ENCODE measurements at regions not wholly inside any gene's neighbourhood (a gene's known extent, or its start where the extent isn't known, plus 50 kb on each side); places are given as distances from the start of the nearest gene placed in this dataset.

DNA sequence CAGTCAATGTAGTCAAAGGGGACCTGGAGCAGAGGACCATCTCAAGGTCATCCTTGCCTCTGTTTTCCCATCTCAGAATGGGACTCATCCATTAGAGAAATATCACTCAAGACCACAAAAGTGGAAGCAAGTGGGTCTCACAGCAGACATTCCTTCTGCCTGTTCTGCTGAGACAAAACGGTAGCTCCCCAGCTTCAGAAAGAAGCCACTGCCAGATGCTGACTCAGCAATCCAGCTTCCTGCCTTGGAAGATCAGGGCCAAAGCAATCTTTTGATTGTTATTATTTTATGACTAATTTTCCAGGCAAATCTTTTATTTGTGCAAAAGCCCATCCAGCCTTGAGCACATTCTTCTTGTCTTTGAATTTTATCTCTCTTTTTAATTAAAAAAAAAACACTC, 86.8 kb downstream of the CCT6B start:
- no peak overlapping the region for H3K9ac ChIP-seq (ENCODE audit: low read length)
- no peaks in the 10 kb centered on the region for H3K79me1 ChIP-seq (ENCODE audit: low read length)
- no peaks in the 10 kb centered on the region for H3K79me2 ChIP-seq (ENCODE audit: control insufficient read depth, insufficient read depth, low read length, poor library complexity)
- H4K91ac ChIP-seq (ENCODE audit: low read depth, low read length): no peak overlapping the region
- no peak overlapping the region for H3K14ac ChIP-seq (ENCODE audit: low read length)
- no peak for DNase-seq
- no CpG with 5 or more reads among the region's 1 CpG for WGBS (ENCODE audit: extremely low coverage, insufficient coverage, insufficient read length)
- peaks cover 3% of the 10 kb centered on the region for H3K9me3 ChIP-seq (ENCODE audit: insufficient read depth, low read depth, low read length)
- no peak overlapping the region for H2BK12ac ChIP-seq (ENCODE audit: low read length)
- no peak overlapping the region for H2BK5ac ChIP-seq (ENCODE audit: low read depth, low read length, poor library complexity)
- H3K27ac ChIP-seq (ENCODE audit: low read depth, low read length): no peak overlapping the region
- no peak overlapping the region for H2AFZ ChIP-seq (ENCODE audit: insufficient read depth, low read length, poor library complexity)
- H3K27me3 ChIP-seq (ENCODE audit: insufficient read depth, low read length): peaks cover 3% of the 10 kb centered on the region
- H3K18ac ChIP-seq (ENCODE audit: low read length): no peak overlapping the region
- no peak overlapping the region for H2BK120ac ChIP-seq (ENCODE audit: insufficient read depth, low read length, poor library complexity)
- no peak overlapping the region for H3K4ac ChIP-seq (ENCODE audit: low read depth, low read length)
- H4K8ac ChIP-seq (ENCODE audit: low read depth, low read length): no peak overlapping the region
- no peak overlapping the region for H3K23ac ChIP-seq (ENCODE audit: low read length)
- no peak overlapping the region for H3K4me3 ChIP-seq (ENCODE audit: low read depth, low read length)
- no peaks in the 10 kb centered on the region for H3K4me1 ChIP-seq (ENCODE audit: control insufficient read depth in 1 of 2, insufficient read depth in 2 of 2, low read length in 2 of 2)
- no peaks in the 10 kb centered on the region for H3K36me3 ChIP-seq (ENCODE audit: control insufficient read depth in 1 of 2, insufficient read depth in 2 of 2, low read length in 2 of 2)
- no peak overlapping the region for H3K4me2 ChIP-seq (ENCODE audit: low read length)
- H4K12ac ChIP-seq (ENCODE audit: low read depth, low read length): no peak overlapping the region
- H2AK5ac ChIP-seq (ENCODE audit: low read length): no peak overlapping the region

DNA sequence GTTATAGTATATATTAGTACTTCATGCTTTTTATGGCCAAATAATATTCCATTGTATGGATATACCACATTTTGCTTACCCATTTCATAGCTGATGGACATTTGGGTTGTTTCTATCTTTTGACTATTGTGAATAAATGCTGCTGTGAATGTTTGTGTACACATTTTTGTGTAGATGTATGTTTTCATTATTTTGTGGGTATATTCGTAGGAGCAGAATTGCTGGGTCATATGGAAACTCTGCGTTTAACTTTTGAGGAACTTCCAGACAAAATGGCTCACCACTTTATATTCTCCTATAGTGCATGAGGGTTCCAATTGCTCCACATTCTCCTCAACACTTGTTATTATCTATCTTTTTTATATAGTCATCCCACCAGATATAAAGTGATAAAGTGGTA, 88.6 kb downstream of the CCT6B start:
- Histone ChIP-seq H2BK5ac (ENCODE audit: low read depth, low read length, poor library complexity) (no peak overlapping the region), H2BK120ac (ENCODE audit: insufficient read depth, low read length, poor library complexity) (no peak overlapping the region), H3K79me1 (ENCODE audit: low read length) (no peaks in the 10 kb centered on the region), H4K91ac (ENCODE audit: low read depth, low read length) (no peak overlapping the region), H3K4me1 (ENCODE audit: control insufficient read depth in 1 of 2, insufficient read depth in 2 of 2, low read length in 2 of 2) (no peaks in the 10 kb centered on the region), H3K27ac (ENCODE audit: low read depth, low read length) (no peak overlapping the region), H3K4me2 (ENCODE audit: low read length) (no peak overlapping the region), H4K8ac (ENCODE audit: low read depth, low read length) (no peak overlapping the region), H3K14ac (ENCODE audit: low read length) (no peak overlapping the region), H4K12ac (ENCODE audit: low read depth, low read length) (no peak overlapping the region), H3K79me2 (ENCODE audit: control insufficient read depth, insufficient read depth, low read length, poor library complexity) (no peaks in the 10 kb centered on the region), H2AK5ac (ENCODE audit: low read length) (no peak overlapping the region), H3K4me3 (ENCODE audit: low read depth, low read length) (no peak overlapping the region), H3K36me3 (ENCODE audit: control insufficient read depth in 1 of 2, insufficient read depth in 2 of 2, low read length in 2 of 2) (no peaks in the 10 kb centered on the region), H2AFZ (ENCODE audit: insufficient read depth, low read length, poor library complexity) (no peak overlapping the region), H3K18ac (ENCODE audit: low read length) (no peak overlapping the region), H3K9ac (ENCODE audit: low read length) (no peak overlapping the region), H3K4ac (ENCODE audit: low read depth, low read length) (no peak overlapping the region), H2BK12ac (ENCODE audit: low read length) (no peak overlapping the region), H3K23ac (ENCODE audit: low read length) (no peak overlapping the region), H3K9me3 (ENCODE audit: insufficient read depth, low read depth, low read length) (peaks cover 3% of the 10 kb centered on the region), H3K27me3 (ENCODE audit: insufficient read depth, low read length) (peaks cover 3% of the 10 kb centered on the region)
- WGBS (ENCODE audit: extremely low coverage, insufficient coverage, insufficient read length): no CpG with 5 or more reads among the region's 2 CpGs
- no peak for DNase-seq

DNA sequence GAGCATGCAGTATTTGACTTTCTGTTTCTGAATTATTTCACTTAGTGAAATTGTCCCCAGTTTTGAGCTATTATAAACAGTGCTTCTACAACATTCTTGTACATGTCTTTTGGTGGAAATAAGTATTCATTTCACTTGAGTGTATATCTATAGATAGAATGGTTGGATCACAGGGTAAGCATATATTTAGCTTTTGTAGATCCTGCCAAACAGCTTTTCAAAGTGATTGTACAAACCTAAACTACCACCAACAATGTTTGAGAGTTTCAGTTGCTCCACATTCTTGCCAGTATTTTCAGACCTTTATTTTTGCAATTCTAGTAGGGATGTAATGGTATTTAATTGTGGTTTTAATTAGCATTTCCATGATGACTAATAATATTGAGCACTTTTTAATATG, 91.6 kb downstream of the CCT6B start:
- Histone ChIP-seq H3K14ac (ENCODE audit: low read length) (no peak overlapping the region), H4K91ac (ENCODE audit: low read depth, low read length) (no peak overlapping the region), H3K27ac (ENCODE audit: low read depth, low read length) (no peak overlapping the region), H4K8ac (ENCODE audit: low read depth, low read length) (no peak overlapping the region), H2AK5ac (ENCODE audit: low read length) (no peak overlapping the region), H2BK12ac (ENCODE audit: low read length) (no peak overlapping the region), H4K12ac (ENCODE audit: low read depth, low read length) (no peak overlapping the region), H3K4me1 (ENCODE audit: control insufficient read depth in 1 of 2, insufficient read depth in 2 of 2, low read length in 2 of 2) (no peaks in the 10 kb centered on the region), H3K4me3 (ENCODE audit: low read depth, low read length) (no peak overlapping the region), H3K4ac (ENCODE audit: low read depth, low read length) (no peak overlapping the region), H3K79me1 (ENCODE audit: low read length) (no peaks in the 10 kb centered on the region), H3K27me3 (ENCODE audit: insufficient read depth, low read length) (peaks cover 3% of the 10 kb centered on the region), H3K9ac (ENCODE audit: low read length) (no peak overlapping the region), H2BK120ac (ENCODE audit: insufficient read depth, low read length, poor library complexity) (no peak overlapping the region), H2BK5ac (ENCODE audit: low read depth, low read length, poor library complexity) (no peak overlapping the region), H3K9me3 (ENCODE audit: insufficient read depth, low read depth, low read length) (no peaks in the 10 kb centered on the region), H3K4me2 (ENCODE audit: low read length) (no peak overlapping the region), H3K36me3 (ENCODE audit: control insufficient read depth in 1 of 2, insufficient read depth in 2 of 2, low read length in 2 of 2) (no peaks in the 10 kb centered on the region), H3K18ac (ENCODE audit: low read length) (no peak overlapping the region), H3K23ac (ENCODE audit: low read length) (no peak overlapping the region), H2AFZ (ENCODE audit: insufficient read depth, low read length, poor library complexity) (no peak overlapping the region), H3K79me2 (ENCODE audit: control insufficient read depth, insufficient read depth, low read length, poor library complexity) (no peaks in the 10 kb centered on the region)
- no peak for DNase-seq

DNA sequence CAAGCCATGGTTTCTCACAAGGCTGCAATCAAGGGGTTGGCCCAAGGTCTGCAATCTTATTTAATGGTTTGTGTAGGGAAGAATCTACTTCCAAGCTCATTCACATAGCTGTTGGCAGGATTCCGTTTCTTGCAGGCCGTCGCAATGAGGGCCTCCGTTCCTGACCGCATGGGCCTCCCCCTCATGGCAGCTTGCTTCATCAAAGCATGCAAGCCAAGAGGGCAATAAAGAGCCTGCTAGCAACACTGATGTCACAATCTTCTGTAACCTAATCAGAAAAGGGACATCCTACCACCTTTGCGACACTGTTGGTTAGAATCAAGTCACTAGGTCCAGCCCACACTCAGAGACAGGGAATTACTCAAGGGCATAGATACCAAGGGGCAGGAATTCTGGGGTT, 95.5 kb downstream of the CCT6B start:
- Histone ChIP-seq H3K23ac (ENCODE audit: low read length) (no peak overlapping the region), H3K4me1 (ENCODE audit: control insufficient read depth in 1 of 2, insufficient read depth in 2 of 2, low read length in 2 of 2) (no peaks in the 10 kb centered on the region), H3K14ac (ENCODE audit: low read length) (no peak overlapping the region), H3K4me3 (ENCODE audit: low read depth, low read length) (no peak overlapping the region), H3K36me3 (ENCODE audit: control insufficient read depth in 1 of 2, insufficient read depth in 2 of 2, low read length in 2 of 2) (no peaks in the 10 kb centered on the region), H4K12ac (ENCODE audit: low read depth, low read length) (no peak overlapping the region), H2BK120ac (ENCODE audit: insufficient read depth, low read length, poor library complexity) (no peak overlapping the region), H3K79me2 (ENCODE audit: control insufficient read depth, insufficient read depth, low read length, poor library complexity) (no peaks in the 10 kb centered on the region), H2BK5ac (ENCODE audit: low read depth, low read length, poor library complexity) (no peak overlapping the region), H3K27ac (ENCODE audit: low read depth, low read length) (no peak overlapping the region), H2AFZ (ENCODE audit: insufficient read depth, low read length, poor library complexity) (no peak overlapping the region), H2AK5ac (ENCODE audit: low read length) (no peak overlapping the region), H3K79me1 (ENCODE audit: low read length) (no peaks in the 10 kb centered on the region), H4K91ac (ENCODE audit: low read depth, low read length) (no peak overlapping the region), H4K8ac (ENCODE audit: low read depth, low read length) (no peak overlapping the region), H3K4me2 (ENCODE audit: low read length) (no peak overlapping the region), H3K27me3 (ENCODE audit: insufficient read depth, low read length) (no peaks in the 10 kb centered on the region), H3K4ac (ENCODE audit: low read depth, low read length) (no peak overlapping the region), H3K9ac (ENCODE audit: low read length) (no peak overlapping the region), H3K9me3 (ENCODE audit: insufficient read depth, low read depth, low read length) (no peaks in the 10 kb centered on the region), H2BK12ac (ENCODE audit: low read length) (no peak overlapping the region), H3K18ac (ENCODE audit: low read length) (no peak overlapping the region)
- no peak for DNase-seq
- no CpG with 5 or more reads among the region's 6 CpGs for WGBS (ENCODE audit: extremely low coverage, insufficient coverage, insufficient read length)

DNA sequence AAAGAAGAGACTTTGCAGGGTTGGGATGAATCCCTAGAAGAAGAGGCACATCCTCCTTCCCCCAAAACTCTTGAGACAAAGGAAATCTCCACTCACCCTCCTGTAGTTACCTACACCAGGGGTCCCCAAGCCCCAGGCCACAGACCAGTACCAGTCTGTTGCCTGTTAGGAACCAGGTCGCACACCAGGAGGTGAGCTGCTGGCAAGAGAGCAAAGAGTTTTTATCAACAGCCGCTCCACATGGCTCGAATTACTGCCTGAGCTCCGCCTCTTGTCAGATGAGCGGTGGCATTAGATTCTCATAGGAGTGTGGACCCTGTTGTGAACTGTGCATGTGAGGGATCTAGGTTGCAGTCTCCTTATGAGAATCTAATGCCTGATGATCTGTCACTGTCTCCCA, 98.9 kb downstream of the CCT6B start:
- no peaks in the 10 kb centered on the region for H3K27me3 ChIP-seq (ENCODE audit: insufficient read depth, low read length)
- H4K91ac ChIP-seq (ENCODE audit: low read depth, low read length): no peak overlapping the region
- H3K4me3 ChIP-seq (ENCODE audit: low read depth, low read length): no peak overlapping the region
- no peak overlapping the region for H3K18ac ChIP-seq (ENCODE audit: low read length)
- no peak overlapping the region for H2AFZ ChIP-seq (ENCODE audit: insufficient read depth, low read length, poor library complexity)
- H3K9me3 ChIP-seq (ENCODE audit: insufficient read depth, low read depth, low read length): no peaks in the 10 kb centered on the region
- no peak overlapping the region for H3K27ac ChIP-seq (ENCODE audit: low read depth, low read length)
- H3K14ac ChIP-seq (ENCODE audit: low read length): no peak overlapping the region
- no CpG with 5 or more reads among the region's 5 CpGs for WGBS (ENCODE audit: extremely low coverage, insufficient coverage, insufficient read length)
- no peak overlapping the region for H3K4ac ChIP-seq (ENCODE audit: low read depth, low read length)
- no peak overlapping the region for H2BK12ac ChIP-seq (ENCODE audit: low read length)
- no peaks in the 10 kb centered on the region for H3K36me3 ChIP-seq (ENCODE audit: control insufficient read depth in 1 of 2, insufficient read depth in 2 of 2, low read length in 2 of 2)
- H2AK5ac ChIP-seq (ENCODE audit: low read length): no peak overlapping the region
- no peak for DNase-seq
- no peak overlapping the region for H3K9ac ChIP-seq (ENCODE audit: low read length)
- H2BK120ac ChIP-seq (ENCODE audit: insufficient read depth, low read length, poor library complexity): no peak overlapping the region
- H4K12ac ChIP-seq (ENCODE audit: low read depth, low read length): no peak overlapping the region
- no peaks in the 10 kb centered on the region for H3K79me1 ChIP-seq (ENCODE audit: low read length)
- no peak overlapping the region for H2BK5ac ChIP-seq (ENCODE audit: low read depth, low read length, poor library complexity)
- H4K8ac ChIP-seq (ENCODE audit: low read depth, low read length): no peak overlapping the region
- H3K23ac ChIP-seq (ENCODE audit: low read length): no peak overlapping the region
- H3K4me1 ChIP-seq (ENCODE audit: control insufficient read depth in 1 of 2, insufficient read depth in 2 of 2, low read length in 2 of 2): no peaks in the 10 kb centered on the region
- no peak overlapping the region for H3K4me2 ChIP-seq (ENCODE audit: low read length)
- H3K79me2 ChIP-seq (ENCODE audit: control insufficient read depth, insufficient read depth, low read length, poor library complexity): no peaks in the 10 kb centered on the region

All from trophoblast cell (in vitro differentiated cells and primary cell).